Dendritic cell treated with granulocyte-macrophage colony-stimulating factor and Interleukin-4, amounts not matched to agents 40 ng/mL and 50 ng/mL, for 4 days (primary cell): ENCODE measurements at regions not wholly inside any gene's neighbourhood (a gene's known extent, or its start where the extent isn't known, plus 50 kb on each side); places are given as distances from the start of the nearest gene placed in this dataset.

ENCODE experiments used
- H3K27ac Mint-ChIP-seq: one replicate; pipeline ENCODE4 v1.8.0; 2022; ENCODE audit warnings: mild to moderate bottlenecking, mixed read lengths
- H3K27me3 Mint-ChIP-seq: one replicate; pipeline ENCODE4 v1.8.0; 2022; ENCODE audit warnings: mild to moderate bottlenecking, mixed read lengths
- H3K36me3 Mint-ChIP-seq: one replicate; pipeline ENCODE4 v1.8.0; 2022; ENCODE audit warnings: low read depth, mixed read lengths
- H3K4me1 Mint-ChIP-seq: one replicate; pipeline ENCODE4 v1.8.0; 2022; ENCODE audit warnings: low read depth, mixed read lengths
- H3K4me3 Mint-ChIP-seq: one replicate; pipeline ENCODE4 v1.8.0; 2022; ENCODE audit warnings: mild to moderate bottlenecking, moderate library complexity, mixed read lengths
- H3K9me3 Mint-ChIP-seq: one replicate; pipeline ENCODE4 v1.8.0; 2022; ENCODE audit warnings: mixed read lengths
- intact Hi-C: fragments of 100-400 bp; cut with micrococcal nuclease; formaldehyde crosslinking; loops from one replicate; pipeline ENCODE4 v1.15.0; 2022

- Mint-ChIP-seq H3K9me3 (peaks cover 9% of the 10 kb centered on the region), H3K27ac (no peak overlapping the region), H3K4me1 (no peaks in the 10 kb centered on the region), H3K4me3 (no peak overlapping the region), H3K36me3 (no peaks in the 10 kb centered on the region), H3K27me3 (no peaks in the 10 kb centered on the region)
- intact Hi-C loops: no loop called here
Measured at GRCh38 chr20:41925476-41925875, 307.3 kb upstream of the CHD6 start.

- no peak overlapping the region for H3K27ac Mint-ChIP-seq
- no peaks in the 10 kb centered on the region for H3K4me1 Mint-ChIP-seq
- H3K36me3 Mint-ChIP-seq: no peaks in the 10 kb centered on the region
- intact Hi-C loops: no loop called here
- H3K4me3 Mint-ChIP-seq: no peak overlapping the region
- peaks cover under 1% of the 10 kb centered on the region for H3K9me3 Mint-ChIP-seq
- H3K27me3 Mint-ChIP-seq: no peaks in the 10 kb centered on the region
Measured at GRCh38 chr20:41923624-41924023, 305.4 kb upstream of the CHD6 start.

- Mint-ChIP-seq H3K4me1 (no peaks in the 10 kb centered on the region), H3K27me3 (no peaks in the 10 kb centered on the region), H3K4me3 (no peak overlapping the region), H3K9me3 (peaks cover 18% of the 10 kb centered on the region), H3K27ac (no peak overlapping the region), H3K36me3 (no peaks in the 10 kb centered on the region)
- intact Hi-C loops: no loop called here
Measured at GRCh38 chr20:41913146-41913545, 295.0 kb upstream of the CHD6 start.

- no peaks in the 10 kb centered on the region for H3K27me3 Mint-ChIP-seq
- no peaks in the 10 kb centered on the region for H3K4me1 Mint-ChIP-seq
- H3K27ac Mint-ChIP-seq: no peak overlapping the region
- no peaks in the 10 kb centered on the region for H3K9me3 Mint-ChIP-seq
- no peak overlapping the region for H3K4me3 Mint-ChIP-seq
- intact Hi-C loops: no loop called here
- no peaks in the 10 kb centered on the region for H3K36me3 Mint-ChIP-seq
Measured at GRCh38 chr20:41910558-41910957, 292.4 kb upstream of the CHD6 start.

- H3K4me1 Mint-ChIP-seq: no peaks in the 10 kb centered on the region
- no peaks in the 10 kb centered on the region for H3K9me3 Mint-ChIP-seq
- intact Hi-C loops: no loop called here
- H3K27ac Mint-ChIP-seq: no peak overlapping the region
- no peaks in the 10 kb centered on the region for H3K36me3 Mint-ChIP-seq
- no peak overlapping the region for H3K4me3 Mint-ChIP-seq
- H3K27me3 Mint-ChIP-seq: no peaks in the 10 kb centered on the region
Measured at GRCh38 chr20:41905199-41905598, 287.0 kb upstream of the CHD6 start.

DNA sequence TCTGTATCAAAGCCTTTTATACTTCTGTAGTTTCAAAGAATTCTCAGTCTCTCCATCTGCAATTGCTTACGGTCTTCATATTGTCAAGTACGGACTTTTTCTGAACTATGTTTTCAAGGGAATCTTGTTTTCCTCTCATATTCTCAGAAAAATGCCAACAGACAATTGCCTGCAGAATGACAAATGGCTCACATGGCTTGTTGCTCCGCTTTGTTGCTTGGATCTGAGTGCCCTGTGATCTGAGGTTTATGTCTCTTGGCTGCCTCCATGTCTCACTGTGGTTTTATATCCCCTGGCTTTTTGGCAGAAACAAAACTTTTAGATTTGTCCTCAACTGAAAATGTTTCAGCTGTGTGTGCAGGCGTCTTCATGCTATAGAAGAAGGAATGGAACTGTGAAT, 285.4 kb upstream of the CHD6 start:
- intact Hi-C loops: no loop called here
- H3K36me3 Mint-ChIP-seq: no peaks in the 10 kb centered on the region
- no peak overlapping the region for H3K4me3 Mint-ChIP-seq
- H3K9me3 Mint-ChIP-seq: no peaks in the 10 kb centered on the region
- H3K27ac Mint-ChIP-seq: no peak overlapping the region
- no peaks in the 10 kb centered on the region for H3K27me3 Mint-ChIP-seq
- H3K4me1 Mint-ChIP-seq: no peaks in the 10 kb centered on the region

DNA sequence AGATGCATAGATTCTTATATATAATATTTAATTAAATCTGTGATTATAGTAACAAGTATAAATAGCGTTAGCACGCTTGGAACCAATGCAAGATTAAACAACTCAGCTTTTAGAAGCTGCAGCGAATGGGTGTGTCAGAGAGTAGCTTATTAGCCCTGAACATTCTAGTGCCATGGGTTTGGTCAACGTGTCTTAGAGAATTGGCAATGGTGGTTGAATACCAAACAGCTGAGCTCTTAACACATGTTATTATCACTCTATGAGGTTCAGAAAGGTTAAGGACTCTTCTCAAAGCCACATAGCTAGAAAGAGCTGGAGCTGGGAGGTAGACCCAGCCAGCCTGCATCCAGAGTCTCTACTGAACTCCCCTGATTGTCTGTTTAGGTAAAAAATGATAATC, 284.2 kb upstream of the CHD6 start:
- H3K4me3 Mint-ChIP-seq: no peak overlapping the region
- intact Hi-C loops: no loop called here
- no peak overlapping the region for H3K27ac Mint-ChIP-seq
- no peaks in the 10 kb centered on the region for H3K27me3 Mint-ChIP-seq
- H3K36me3 Mint-ChIP-seq: no peaks in the 10 kb centered on the region
- H3K9me3 Mint-ChIP-seq: no peaks in the 10 kb centered on the region
- no peaks in the 10 kb centered on the region for H3K4me1 Mint-ChIP-seq

DNA sequence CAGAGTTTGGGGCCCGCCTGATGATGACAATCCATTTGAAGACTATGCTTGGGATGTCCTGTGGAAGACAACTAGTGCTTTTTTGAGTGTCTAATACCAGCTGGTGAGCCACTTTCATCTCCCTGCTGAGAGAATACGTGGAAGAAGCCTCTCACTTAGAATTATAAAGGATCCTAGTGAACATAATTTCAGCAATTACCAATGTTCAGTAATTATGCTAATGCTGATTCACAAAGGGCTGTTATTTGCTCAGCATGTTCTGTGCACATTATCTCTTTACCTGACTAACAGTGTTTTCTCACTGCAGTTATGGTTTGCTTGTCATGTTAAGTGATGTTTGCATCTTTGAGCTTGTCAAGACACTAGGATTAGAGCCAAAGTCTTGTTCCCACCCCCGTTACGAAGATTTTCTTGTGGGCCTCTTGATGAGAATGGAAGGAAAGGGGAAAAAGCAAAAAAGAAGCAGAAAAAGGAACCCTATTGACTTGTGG, 282.1 kb upstream of the CHD6 start:
- Mint-ChIP-seq H3K36me3 (no peaks in the 10 kb centered on the region), H3K27ac (no peak overlapping the region), H3K27me3 (no peaks in the 10 kb centered on the region), H3K9me3 (no peaks in the 10 kb centered on the region), H3K4me3 (no peak overlapping the region), H3K4me1 (no peaks in the 10 kb centered on the region)
- intact Hi-C loops: no loop called here

DNA sequence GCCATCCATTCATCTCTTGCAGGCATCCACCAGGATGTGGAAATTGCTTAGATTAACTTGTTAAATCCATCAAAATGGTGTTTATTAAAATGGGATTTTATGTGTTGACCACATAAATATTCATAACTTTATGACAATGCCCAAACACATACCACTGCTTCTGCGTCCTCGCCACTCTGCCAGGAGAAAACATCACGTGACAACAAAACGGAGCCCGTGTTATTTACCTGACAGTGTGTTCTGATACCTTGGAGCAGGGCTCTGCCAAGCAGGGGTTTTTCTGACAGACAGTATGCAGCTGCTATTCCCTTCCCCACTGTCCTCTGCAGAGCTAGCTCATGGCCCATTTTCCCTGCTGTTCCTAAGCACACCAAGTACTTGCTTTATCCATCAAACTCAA, 279.5 kb upstream of the CHD6 start:
- Mint-ChIP-seq H3K27me3 (no peaks in the 10 kb centered on the region), H3K4me1 (no peaks in the 10 kb centered on the region), H3K27ac (no peak overlapping the region), H3K36me3 (no peaks in the 10 kb centered on the region), H3K4me3 (no peak overlapping the region), H3K9me3 (no peaks in the 10 kb centered on the region)
- intact Hi-C loops: no loop called here

DNA sequence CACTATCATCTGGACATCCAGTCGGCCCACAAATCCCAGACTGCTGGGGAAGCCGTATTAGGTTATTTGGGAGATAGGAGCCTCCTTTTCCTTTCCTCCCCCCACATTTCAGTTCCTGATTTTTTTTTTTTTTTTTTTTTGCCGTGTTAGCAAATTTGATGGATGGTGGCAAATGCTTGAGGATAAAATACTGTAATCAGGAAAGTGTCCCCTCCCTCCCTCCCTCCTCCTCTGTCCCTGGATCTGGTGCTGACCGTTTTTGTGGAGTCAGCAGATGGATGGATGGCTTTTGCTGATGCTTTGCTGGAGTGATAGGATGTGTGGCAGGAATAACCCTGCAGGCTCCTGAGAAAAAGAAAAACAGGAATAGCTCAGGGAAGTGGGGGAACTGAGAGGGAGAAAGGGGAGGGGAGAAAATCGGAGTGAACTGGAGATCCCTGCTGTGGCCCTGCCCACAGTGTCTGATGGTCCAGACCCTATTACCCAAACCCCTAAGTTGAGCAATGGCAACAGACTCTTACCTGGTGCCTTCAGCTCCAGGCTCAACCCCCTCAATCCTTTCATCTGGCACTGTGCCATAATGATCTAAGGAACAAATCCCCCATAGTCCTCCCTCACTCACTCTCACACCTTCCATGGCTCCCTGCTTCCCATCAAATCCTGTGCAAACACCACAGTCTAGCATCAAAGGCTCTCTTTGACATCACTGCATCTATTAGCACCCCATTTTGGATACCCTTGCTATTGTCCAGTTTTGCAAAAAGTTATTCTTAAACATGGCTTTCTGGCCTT, 277.3 kb upstream of the CHD6 start:
- Mint-ChIP-seq H3K4me1 (no peaks in the 10 kb centered on the region), H3K27ac (no peak overlapping the region), H3K4me3 (no peak overlapping the region), H3K36me3 (no peaks in the 10 kb centered on the region), H3K27me3 (no peaks in the 10 kb centered on the region), H3K9me3 (no peaks in the 10 kb centered on the region)
- intact Hi-C loops: no loop called here

DNA sequence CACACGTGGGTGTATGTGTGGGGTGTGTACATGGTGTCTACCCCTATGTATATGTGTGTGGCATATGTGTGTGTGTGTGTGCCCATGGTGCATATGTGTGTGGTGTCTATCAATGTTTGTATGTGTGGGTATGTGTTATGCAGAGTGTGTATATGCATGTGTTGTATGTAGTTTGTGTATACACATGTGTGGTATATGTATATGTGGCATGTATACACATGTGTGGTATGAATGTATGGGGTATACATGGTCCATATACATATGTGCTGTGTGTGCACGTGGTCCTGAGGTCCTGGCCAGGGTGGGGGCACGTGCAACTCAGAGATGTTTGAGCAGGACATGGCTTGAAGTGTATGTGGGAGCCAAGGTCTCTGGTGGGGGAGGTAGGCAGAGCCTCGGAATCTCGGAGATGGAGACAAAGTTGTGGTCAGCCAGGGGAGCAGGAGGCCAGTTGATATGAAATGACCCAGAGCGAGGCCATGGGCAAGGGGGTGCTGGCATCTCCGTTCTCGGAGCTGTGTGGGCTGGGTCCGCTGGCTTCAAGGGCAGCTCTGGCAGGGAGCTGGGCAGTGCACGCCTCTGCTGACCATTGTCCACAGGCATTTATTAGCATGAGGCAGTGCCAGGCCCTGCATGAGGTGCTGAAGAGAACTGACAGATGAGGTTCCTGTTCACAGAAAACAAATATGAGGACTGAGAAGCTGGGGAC, 276.2 kb upstream of the CHD6 start:
- no peaks in the 10 kb centered on the region for H3K4me1 Mint-ChIP-seq
- H3K27me3 Mint-ChIP-seq: no peaks in the 10 kb centered on the region
- no peaks in the 10 kb centered on the region for H3K36me3 Mint-ChIP-seq
- no peaks in the 10 kb centered on the region for H3K9me3 Mint-ChIP-seq
- intact Hi-C loops: no loop called here
- no peak overlapping the region for H3K27ac Mint-ChIP-seq
- H3K4me3 Mint-ChIP-seq: no peak overlapping the region

GRCh38 chr20:41892031-41892430, 273.9 kb upstream of the CHD6 start:
- H3K4me3 Mint-ChIP-seq: no peak overlapping the region
- no peaks in the 10 kb centered on the region for H3K9me3 Mint-ChIP-seq
- H3K4me1 Mint-ChIP-seq: no peaks in the 10 kb centered on the region
- H3K27me3 Mint-ChIP-seq: no peaks in the 10 kb centered on the region
- no peaks in the 10 kb centered on the region for H3K36me3 Mint-ChIP-seq
- intact Hi-C loops: no loop called here
- no peak overlapping the region for H3K27ac Mint-ChIP-seq

- Mint-ChIP-seq H3K9me3 (no peaks in the 10 kb centered on the region), H3K4me1 (no peaks in the 10 kb centered on the region), H3K4me3 (no peak overlapping the region), H3K27me3 (no peaks in the 10 kb centered on the region), H3K36me3 (no peaks in the 10 kb centered on the region), H3K27ac (no peak overlapping the region)
- intact Hi-C loops: no loop called here
Measured at GRCh38 chr20:41889844-41890224, 271.7 kb upstream of the CHD6 start.

- Mint-ChIP-seq H3K36me3 (no peaks in the 10 kb centered on the region), H3K27me3 (no peaks in the 10 kb centered on the region), H3K4me3 (no peak overlapping the region), H3K9me3 (no peaks in the 10 kb centered on the region), H3K27ac (no peak overlapping the region), H3K4me1 (no peaks in the 10 kb centered on the region)
- intact Hi-C loops: no loop called here
Measured at GRCh38 chr20:41889126-41889843, 271.1 kb upstream of the CHD6 start.
